SK-N-SH (cell line): ENCODE measurements at regions not wholly inside any gene's neighbourhood (a gene's known extent, or its start where the extent isn't known, plus 50 kb on each side); places are given as distances from the start of the nearest gene placed in this dataset.

Source experiments
- CTCF ChIA-PET: fragments of 300-600, 350-600 bp; formaldehyde crosslinking; extraction: SDS; loops from one replicate; lab custom pipeline; 2021; lab: Yijun Ruan, JAX
- POLR2A ChIA-PET: fragments of 350-600 bp; sonication (Branson Sonifier 250); formaldehyde crosslinking; extraction: SDS; loops from one replicate; lab custom pipeline; 2020; ENCODE audit warnings: antibody characterized with exemption, inconsistent platforms; lab: Yijun Ruan, JAX
- DNase-seq: peaks from one replicate; pipeline ENCODE4 v3.0.0; 2012
- H2AFZ ChIP-seq: fragments of 200-600 bp; sonication (generic); 2 replicates; pipeline ENCODE4 v1.8.1; 2016; ENCODE audit warnings: antibody characterized with exemption, mild to moderate bottlenecking, low read depth
- H3F3A ChIP-seq: fragments of 200-600 bp; sonication (generic); replicated peaks from 2 replicates; pipeline ENCODE3; 2016; ENCODE audit warnings: antibody characterized with exemption, mild to moderate bottlenecking; ENCODE audit not compliant: insufficient read depth
- H3K27ac ChIP-seq, 2 experiments: fragments of 200-500 bp in 1 of 2; fragments of 200-600 bp in 1 of 2; sonication (Bioruptor generic) in 1 of 2; sonication (generic), shearing (Covaris generic) in 1 of 2; 2 replicates each; pipeline versions ENCODE4 v1.5.1 to v1.6.1; 2014 to 2016; ENCODE audit warnings: low read depth in 2 of 2, inconsistent platforms in 1 of 2, low read length in 1 of 2, mild to moderate bottlenecking in 1 of 2, mixed read lengths in 1 of 2
- H3K27me3 ChIP-seq: fragments of 200-600 bp; sonication (generic), shearing (Covaris generic); 2 replicates; pipeline ENCODE4 v1.6.1; 2016; ENCODE audit warnings: mixed run types; ENCODE audit not compliant: insufficient read depth
- H3K36me3 ChIP-seq, 2 experiments: fragments of 200-500 bp in 1 of 2; fragments of 200-600 bp in 1 of 2; sonication (Bioruptor generic) in 1 of 2; sonication (generic) in 1 of 2; replicated peaks in 1 of 2; 2 replicates each; pipeline versions ENCODE3 to v1.5.1; 2014 to 2016; ENCODE audit warnings: low read length in 1 of 2, mild to moderate bottlenecking in 1 of 2; ENCODE audit not compliant: insufficient read depth in 2 of 2, control insufficient read depth in 1 of 2
- H3K4me1 ChIP-seq, 2 experiments: fragments of 200-500 bp in 1 of 2; fragments of 200-600 bp in 1 of 2; sonication (Bioruptor generic) in 1 of 2; sonication (generic), shearing (Covaris generic) in 1 of 2; 2 replicates each; pipeline versions ENCODE4 v1.5.1 to v1.6.1; 2014 to 2016; ENCODE audit warnings: low read depth in 1 of 2, low read length in 1 of 2, mixed run types in 1 of 2; ENCODE audit not compliant: insufficient read depth in 2 of 2, control insufficient read depth in 1 of 2
- H3K4me2 ChIP-seq: fragments of 200-600 bp; sonication (generic), shearing (Covaris generic); 2 replicates; pipeline ENCODE4 v1.6.1; 2017; ENCODE audit warnings: mixed run types
- H3K4me3 ChIP-seq, 2 experiments: fragments of 200-500 bp in 1 of 2; fragments of 200-600 bp in 1 of 2; sonication (Bioruptor generic) in 1 of 2; sonication (generic), shearing (Covaris generic) in 1 of 2; 2 replicates each; pipeline versions ENCODE4 v1.5.1 to v1.8.1; 2014 to 2016; ENCODE audit warnings: low read depth in 2 of 2, inconsistent platforms in 1 of 2, low read length in 1 of 2, mild to moderate bottlenecking in 1 of 2, mixed read lengths in 1 of 2, moderate library complexity in 1 of 2
- H3K79me2 ChIP-seq: fragments of 200-600 bp; sonication (generic); 2 replicates; pipeline ENCODE4 v1.8.1; 2017; ENCODE audit warnings: mild to moderate bottlenecking; ENCODE audit not compliant: insufficient read depth
- H3K9ac ChIP-seq: fragments of 200-600 bp; sonication (generic); 2 replicates; pipeline ENCODE4 v1.6.1; 2017; ENCODE audit warnings: mixed run types
- H3K9me2 ChIP-seq: fragments of 200-600 bp; sonication (generic); 2 replicates; pipeline ENCODE4 v1.6.1; 2017; ENCODE audit warnings: mixed run types
- H3K9me3 ChIP-seq: fragments of 200-600 bp; sonication (generic); 2 replicates; pipeline ENCODE4 v1.6.1; 2017; ENCODE audit warnings: mixed run types, mild to moderate bottlenecking, moderate library complexity
- H4K20me1 ChIP-seq: fragments of 200-600 bp; sonication (generic); 2 replicates; pipeline ENCODE4 v1.6.1; 2017; ENCODE audit warnings: mild to moderate bottlenecking, mixed run types; ENCODE audit not compliant: insufficient read depth
- CTCF ChIP-seq: fragments of 200-600 bp; sonication (generic); IDR thresholded peaks from 2 replicates; pipeline ENCODE4 v1.6.1; 2017; ENCODE audit warnings: antibody characterized with exemption, mild to moderate bottlenecking, moderate library complexity
- EP300 ChIP-seq, 2 experiments: IDR thresholded peaks; 2 replicates each; pipeline versions ENCODE4 v1.4.0 to v1.6.1; 2012; ENCODE audit warnings: borderline replicate concordance in 1 of 2, low read depth in 1 of 2, low read length in 1 of 2
- FOSL2 ChIP-seq: IDR thresholded peaks from 2 replicates; pipeline ENCODE4 v1.4.0; 2012; ENCODE audit warnings: low read depth, mild to moderate bottlenecking, moderate library complexity, borderline replicate concordance
- GATA2 ChIP-seq: sonication (generic); formaldehyde crosslinking; IDR thresholded peaks from 2 replicates; pipeline ENCODE4 v1.5.0; 2020; ENCODE audit warnings: mild to moderate bottlenecking, missing genetic modification reagents
- JUND ChIP-seq: IDR thresholded peaks from 2 replicates; pipeline ENCODE4 v1.4.0; 2012
- NFIC ChIP-seq: IDR thresholded peaks from 2 replicates; pipeline ENCODE4 v1.4.0; 2012; ENCODE audit warnings: borderline replicate concordance
- PBX3 ChIP-seq: IDR thresholded peaks from 2 replicates; pipeline ENCODE4; 2012
- POLR2AphosphoS5 ChIP-seq: IDR thresholded peaks from 2 replicates; pipeline ENCODE4 v1.6.1; 2012; ENCODE audit warnings: low read depth, low read length
- RAD21 ChIP-seq: IDR thresholded peaks from 2 replicates; pipeline ENCODE4 v1.6.1; 2012; ENCODE audit warnings: mild to moderate bottlenecking, low read length
- RXRA ChIP-seq: IDR thresholded peaks from 2 replicates; pipeline ENCODE4 v1.4.0; 2012; ENCODE audit warnings: low read depth, mild to moderate bottlenecking, borderline replicate concordance
- TCF12 ChIP-seq: IDR thresholded peaks from 2 replicates; pipeline ENCODE4 v1.4.0; 2012
- USF1 ChIP-seq: IDR thresholded peaks from 2 replicates; pipeline ENCODE4 v1.4.0; 2012; ENCODE audit warnings: low read depth, borderline replicate concordance
- WGBS: methylation state at CpG from one replicate; pipeline ENCODE4 v1.1.6; 2017; ENCODE audit warnings: low lambda C conversion rate; 5-methylcytosine and 5-hydroxymethylcytosine counted together
- TF ChIP-seq, protein P1 (sequence below): IDR thresholded peaks from 2 replicates; pipeline ENCODE4 v1.4.0; 2012; ENCODE audit warnings: low read depth, borderline replicate concordance

GRCh38 chr2:38509947-38510326 lies 92.8 kb downstream of the HNRNPLL start:
- peak overlapping the region; percentile 2; the same call in 1 of the 2 replicates for H3K4me2 ChIP-seq
- H3K9me3 ChIP-seq, result no peaks in the 10 kb centered on the region
- H3K4me1 ChIP-seq, result peaks cover 17 to 18% of the 10 kb centered on the region in 2 experiments; a peak in 3 of 4 replicates
- H3K79me2 ChIP-seq, result no peaks in the 10 kb centered on the region
- DNase-seq, result no peak
- no peaks in the 10 kb centered on the region for H3K9me2 ChIP-seq
- H3K27me3 ChIP-seq, result no peaks in the 10 kb centered on the region
- no peak overlapping the region for H3K9ac ChIP-seq
- no peaks in the 10 kb centered on the region for H4K20me1 ChIP-seq
- no peak overlapping the region for H3K4me3 ChIP-seq
- peaks cover 11% of the 10 kb centered on the region for H3F3A ChIP-seq
- H3K27ac ChIP-seq, result peak overlapping the region; percentile 58 to 66; a peak in 3 of 4 replicates
- POLR2A ChIA-PET, result interaction anchor here (1.0 kb wide), 1 partner anchor 241 kb away, joined by 3 read pairs; the partner anchor contains the start of gene SRSF7
- WGBS, result 93% methylated on average over 2 of the region's 2 CpGs
- peak overlapping the region; percentile 25; the same call in 1 of the 2 replicates for H2AFZ ChIP-seq
- CTCF ChIA-PET, result interaction anchor here (0.7 to 7.3 kb wide), 9 partner anchors 11 to 434 kb away, joined by 3 to 206 read pairs (median 4); partner anchors contain the start of genes ATL2 and CYP1B1
- no peaks in the 10 kb centered on the region for H3K36me3 ChIP-seq
- TF ChIP-seq CTCF (no peak), TCF12 (no peak), RXRA (no peak), POLR2AphosphoS5 (no peak), GATA2 (CRISPR knock-in tag) (peak; percentile 15; the same call in 1 of the 2 replicates), RAD21 (no peak)

DNA sequence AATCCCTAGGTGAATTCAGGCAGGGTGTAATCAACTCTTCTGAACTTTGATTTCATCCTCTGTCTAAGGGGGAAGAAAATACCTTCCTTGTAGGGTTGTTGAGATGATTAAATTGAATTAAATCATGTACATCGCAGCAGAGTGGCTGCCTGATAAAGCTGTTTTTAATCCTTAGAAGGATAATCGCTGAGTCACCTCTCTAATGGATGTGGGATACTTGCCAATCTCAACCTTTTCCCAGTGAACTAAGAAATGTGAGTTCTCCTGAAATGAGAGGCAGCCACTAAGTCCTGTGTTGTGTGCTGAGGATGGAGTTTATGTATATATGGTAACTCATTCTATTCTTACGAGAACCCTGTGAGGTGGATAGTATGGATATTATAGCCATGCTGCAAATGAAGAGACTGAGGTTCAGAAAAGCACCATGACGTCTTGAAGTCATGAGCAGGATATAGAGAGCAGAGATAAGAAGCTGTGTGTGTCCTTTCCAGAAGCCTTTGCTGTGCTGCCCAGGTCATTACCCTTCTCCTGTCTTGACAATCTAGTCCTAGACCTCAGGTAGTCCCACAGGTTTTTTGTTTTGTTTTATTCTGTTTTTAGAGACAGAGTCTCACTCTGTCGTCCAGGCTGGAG lies 93.3 kb downstream of the HNRNPLL start:
- ChIA-PET CTCF (interaction anchor here (0.8 to 7.3 kb wide), 27 partner anchors 11 to 632 kb away, joined by 3 to 206 read pairs (median 6); partner anchors contain the start of genes ATL2 and CYP1B1), POLR2A (interaction anchor here (1.0 to 1.1 kb wide), 2 partner anchors 242 to 433 kb away, joined by 3 read pairs; partner anchors contain the start of genes CYP1B1 and SRSF7)
- Histone ChIP-seq H3K4me1 (peaks cover 17 to 18% of the 10 kb centered on the region in 2 experiments; a peak in 3 of 4 replicates), H4K20me1 (no peaks in the 10 kb centered on the region), H3K27me3 (no peaks in the 10 kb centered on the region), H3K9me2 (no peaks in the 10 kb centered on the region), H3K4me2 (peak overlapping the region; percentile 2; the same call in 1 of the 2 replicates), H2AFZ (peak overlapping the region; percentile 25; the same call in 1 of the 2 replicates), H3K9me3 (no peaks in the 10 kb centered on the region), H3K79me2 (no peaks in the 10 kb centered on the region), H3F3A (peaks cover 6% of the 10 kb centered on the region), H3K4me3 (no peak overlapping the region), H3K9ac (no peak overlapping the region), H3K36me3 (no peaks in the 10 kb centered on the region), H3K27ac (peak overlapping the region; percentile 58 to 66)
- whole genome bisulfite sequencing, result 26% methylated on average over 5 of the region's 5 CpGs
- DNase-seq, result no peak
- peak; percentile 50; the same call in 1 of the 2 replicates for TF ChIP-seq POLR2AphosphoS5
- TF ChIP-seq EP300 (IDR thresholded peaks at IDR 0.05; ENCODE audit: borderline replicate concordance in 1 of 2, low read depth in 1 of 2, low read length in 1 of 2), result peak; percentile 28 to 31; a peak in 1 of 4 replicates
- peak; percentile 39; the same call in 1 of the 2 replicates for TF ChIP-seq PBX3
- peak; percentile 64; the same call in 1 of the 2 replicates for TF ChIP-seq NFIC
- no peak for TF ChIP-seq USF1
- TF ChIP-seq, protein P1, sequence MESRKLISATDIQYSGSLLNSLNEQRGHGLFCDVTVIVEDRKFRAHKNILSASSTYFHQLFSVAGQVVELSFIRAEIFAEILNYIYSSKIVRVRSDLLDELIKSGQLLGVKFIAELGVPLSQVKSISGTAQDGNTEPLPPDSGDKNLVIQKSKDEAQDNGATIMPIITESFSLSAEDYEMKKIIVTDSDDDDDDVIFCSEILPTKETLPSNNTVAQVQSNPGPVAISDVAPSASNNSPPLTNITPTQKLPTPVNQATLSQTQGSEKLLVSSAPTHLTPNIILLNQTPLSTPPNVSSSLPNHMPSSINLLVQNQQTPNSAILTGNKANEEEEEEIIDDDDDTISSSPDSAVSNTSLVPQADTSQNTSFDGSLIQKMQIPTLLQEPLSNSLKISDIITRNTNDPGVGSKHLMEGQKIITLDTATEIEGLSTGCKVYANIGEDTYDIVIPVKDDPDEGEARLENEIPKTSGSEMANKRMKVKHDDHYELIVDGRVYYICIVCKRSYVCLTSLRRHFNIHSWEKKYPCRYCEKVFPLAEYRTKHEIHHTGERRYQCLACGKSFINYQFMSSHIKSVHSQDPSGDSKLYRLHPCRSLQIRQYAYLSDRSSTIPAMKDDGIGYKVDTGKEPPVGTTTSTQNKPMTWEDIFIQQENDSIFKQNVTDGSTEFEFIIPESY, result no peak
- TF ChIP-seq JUND, result peak; percentile 67
- TF ChIP-seq FOSL2, result peak; percentile 82
- TF ChIP-seq TCF12, result peak; percentile 85
